OCI-LY1 (cell line): ENCODE measurements at regions not wholly inside any gene's neighbourhood (a gene's known extent, or its start where the extent isn't known, plus 50 kb on each side); places are given as distances from the start of the nearest gene placed in this dataset.

Experiments used
- H2AFZ ChIP-seq: fragments of 200-600 bp; sonication (generic), shearing (Covaris generic); 2 replicates; pipeline ENCODE4 v1.6.0; 2014; ENCODE audit warnings: antibody characterized with exemption, mild to moderate bottlenecking, low read length
- H3F3A ChIP-seq: fragments of 200-600 bp; sonication (generic), shearing (Covaris generic); 2 replicates; pipeline ENCODE4 v1.6.0; 2014; ENCODE audit warnings: mild to moderate bottlenecking, antibody characterized with exemption, low read length, moderate library complexity; ENCODE audit not compliant: insufficient read depth
- H3K27ac ChIP-seq: fragments of 200-600 bp; sonication (generic); 2 replicates; pipeline ENCODE4 v1.5.1; 2014; ENCODE audit warnings: low read length, mixed run types, mild to moderate bottlenecking, low read depth; ENCODE audit not compliant: poor library complexity, severe bottlenecking
- H3K27me3 ChIP-seq: fragments of 200-600 bp; sonication (generic); 2 replicates; pipeline ENCODE4 v1.6.0; 2014; ENCODE audit warnings: antibody characterized with exemption, mild to moderate bottlenecking, low read length, moderate library complexity; ENCODE audit not compliant: insufficient read depth
- H3K36me3 ChIP-seq: fragments of 200-600 bp; sonication (generic); 2 replicates; pipeline ENCODE4 v1.6.1; 2014; ENCODE audit warnings: mild to moderate bottlenecking, antibody characterized with exemption, low read length, moderate library complexity, mixed read lengths; ENCODE audit not compliant: insufficient read depth
- H3K4me1 ChIP-seq: fragments of 200-600 bp; sonication (generic); 2 replicates; pipeline ENCODE4 v1.5.1; 2014; ENCODE audit warnings: mild to moderate bottlenecking, low read length, moderate library complexity; ENCODE audit not compliant: insufficient read depth, severe bottlenecking
- H3K4me2 ChIP-seq: fragments of 200-600 bp; sonication (generic), shearing (Covaris generic); 2 replicates; pipeline ENCODE4 v1.6.1; 2014; ENCODE audit warnings: low read length
- H3K4me3 ChIP-seq: fragments of 200-600 bp; sonication (generic); 2 replicates; pipeline ENCODE4 v1.5.1; 2014; ENCODE audit warnings: low read length, low read depth, mild to moderate bottlenecking, mixed read lengths; ENCODE audit not compliant: poor library complexity, severe bottlenecking
- H3K79me2 ChIP-seq: fragments of 200-600 bp; shearing (Covaris generic); 2 replicates; pipeline ENCODE4 v1.6.1; 2016; ENCODE audit warnings: mixed run types, low read length, mixed read lengths; ENCODE audit not compliant: insufficient read depth
- H3K9ac ChIP-seq: fragments of 200-600 bp; sonication (generic), shearing (Covaris generic); 2 replicates; pipeline ENCODE4 v1.6.1; 2014; ENCODE audit warnings: mild to moderate bottlenecking, low read length, mixed read lengths
- H3K9me2 ChIP-seq: fragments of 200-600 bp; sonication (generic), shearing (Covaris generic); 2 replicates; pipeline ENCODE4 v1.6.1; 2014; ENCODE audit warnings: low read depth, mild to moderate bottlenecking, low read length, mixed read lengths
- H3K9me3 ChIP-seq: fragments of 200-600 bp; shearing (Covaris generic); 2 replicates; pipeline ENCODE4 v1.6.1; 2014; ENCODE audit warnings: low read length, mixed read lengths
- H4K20me1 ChIP-seq: fragments of 200-600 bp; sonication (generic), shearing (Covaris generic); 2 replicates; pipeline ENCODE4 v1.6.0; 2016; ENCODE audit warnings: mild to moderate bottlenecking, low read length; ENCODE audit not compliant: insufficient read depth
- CTCF ChIP-seq: fragments of 200-600 bp; sonication (generic), shearing (Covaris generic); IDR thresholded peaks from 2 replicates; pipeline ENCODE4 v1.5.1; 2017; ENCODE audit warnings: mild to moderate bottlenecking, antibody characterized with exemption, low read length, moderate library complexity, mixed read lengths
- EZH2 ChIP-seq: fragments of 200-600 bp; sonication (generic), shearing (Covaris generic); IDR thresholded peaks from 2 replicates; pipeline ENCODE4 v1.8.0; 2017; ENCODE audit warnings: borderline replicate concordance, mixed run types, mild to moderate bottlenecking, antibody characterized with exemption, low read length, moderate library complexity, mixed read lengths

- H3K9me3 ChIP-seq: no peaks in the 10 kb centered on the region
- no peak overlapping the region for H3K9ac ChIP-seq
- H3K4me2 ChIP-seq: no peak overlapping the region
- TF ChIP-seq EZH2: no peak
- TF ChIP-seq CTCF: no peak
- H4K20me1 ChIP-seq: no peaks in the 10 kb centered on the region
- H3F3A ChIP-seq: no peaks in the 10 kb centered on the region
- H3K4me1 ChIP-seq: no peaks in the 10 kb centered on the region
- no peak overlapping the region for H2AFZ ChIP-seq
- no peaks in the 10 kb centered on the region for H3K36me3 ChIP-seq
- H3K9me2 ChIP-seq: no peaks in the 10 kb centered on the region
- no peaks in the 10 kb centered on the region for H3K27me3 ChIP-seq
- H3K27ac ChIP-seq: no peak overlapping the region
- H3K79me2 ChIP-seq: no peaks in the 10 kb centered on the region
- H3K4me3 ChIP-seq: no peak overlapping the region
Observed at GRCh38 chr2:7118606-7119131, 201.5 kb downstream of the RNF144A start.

- Histone ChIP-seq H3K79me2 (no peaks in the 10 kb centered on the region), H3K4me2 (no peak overlapping the region), H4K20me1 (no peaks in the 10 kb centered on the region), H3K27me3 (no peaks in the 10 kb centered on the region), H3K9me2 (no peaks in the 10 kb centered on the region), H2AFZ (no peak overlapping the region), H3K4me1 (no peaks in the 10 kb centered on the region), H3K9me3 (no peaks in the 10 kb centered on the region), H3K27ac (no peak overlapping the region), H3K9ac (no peak overlapping the region), H3F3A (no peaks in the 10 kb centered on the region), H3K36me3 (no peaks in the 10 kb centered on the region), H3K4me3 (no peak overlapping the region)
- TF ChIP-seq EZH2: no peak
- TF ChIP-seq CTCF: peak; percentile 61
Observed at GRCh38 chr2:7119132-7119835, 202.1 kb downstream of the RNF144A start.

GRCh38 chr2:7121851-7122250 is 204.6 kb downstream of the RNF144A start:
- no peaks in the 10 kb centered on the region for H3K9me2 ChIP-seq
- H3K4me2 ChIP-seq: no peak overlapping the region
- H3K79me2 ChIP-seq: no peaks in the 10 kb centered on the region
- no peaks in the 10 kb centered on the region for H4K20me1 ChIP-seq
- H3K9me3 ChIP-seq: no peaks in the 10 kb centered on the region
- H3K4me3 ChIP-seq: no peak overlapping the region
- no peak overlapping the region for H3K9ac ChIP-seq
- H3K27ac ChIP-seq: no peak overlapping the region
- no peaks in the 10 kb centered on the region for H3K36me3 ChIP-seq
- TF ChIP-seq EZH2 (no peak), CTCF (no peak)
- H3K27me3 ChIP-seq: no peaks in the 10 kb centered on the region
- H3F3A ChIP-seq: no peaks in the 10 kb centered on the region
- no peaks in the 10 kb centered on the region for H3K4me1 ChIP-seq
- H2AFZ ChIP-seq: no peak overlapping the region
